ENCODE measurements at regions not wholly inside any gene's neighbourhood (a gene's known extent, or its start where the extent isn't known, plus 50 kb on each side); places are given as distances from the start of the nearest gene placed in this dataset.

GRCh38 chr5:57715296-57715695 is 232.7 kb upstream of the ACTBL2 start:
- no peak for TF ChIP-seq CTCF (conservative IDR thresholded peaks at IDR 0.05; ENCODE audit: low read depth, low read length)
- no peak for TF ChIP-seq EZH2 (IDR thresholded peaks at IDR 0.05; ENCODE audit: low read length, unreplicated experiment)

All from PC-3 (cell line).